GM18505 (cell line): ENCODE measurements at regions not wholly inside any gene's neighbourhood (a gene's known extent, or its start where the extent isn't known, plus 50 kb on each side); places are given as distances from the start of the nearest gene placed in this dataset.

Source experiments
- ATAC-seq: cut with Tn5 transposase; IDR thresholded peaks from one replicate; pipeline ENCODE4 v1.9.1; 2021; ENCODE audit not compliant: unreplicated experiment
- POLR2A ChIP-seq: IDR thresholded peaks from 4 replicates; pipeline ENCODE4 v1.6.1; 2011; ENCODE audit warnings: borderline replicate concordance; ENCODE audit not compliant: insufficient read depth, insufficient read length; ENCODE audit errors: extremely low read depth

GRCh38 chr4:174116021-174116420 is 167.4 kb downstream of the FBXO8 start:
- ATAC-seq = no peak
- TF ChIP-seq POLR2A = no peak

- TF ChIP-seq POLR2A = no peak
- ATAC-seq = no peak
Measured at GRCh38 chr4:174111422-174111821, 172.0 kb downstream of the FBXO8 start.

- no peak for ATAC-seq
- TF ChIP-seq POLR2A = no peak
Measured at GRCh38 chr4:174110180-174110579, 173.3 kb downstream of the FBXO8 start.

- no peak for TF ChIP-seq POLR2A
- no peak for ATAC-seq
Measured at GRCh38 chr4:174107746-174108354, 175.6 kb downstream of the FBXO8 start.

GRCh38 chr4:174105202-174105601 is 178.3 kb downstream of the FBXO8 start:
- TF ChIP-seq POLR2A = no peak
- no peak for ATAC-seq

- no peak for TF ChIP-seq POLR2A
- ATAC-seq = no peak
Measured at GRCh38 chr4:174100910-174101309, 182.6 kb downstream of the FBXO8 start.

- no peak for ATAC-seq
- no peak for TF ChIP-seq POLR2A
Measured at GRCh38 chr4:174099712-174100111, 183.8 kb downstream of the FBXO8 start.

GRCh38 chr4:174096999-174097398 is 186.5 kb downstream of the FBXO8 start:
- ATAC-seq = no peak
- TF ChIP-seq POLR2A = no peak

GRCh38 chr4:174096456-174096855 is 187.0 kb downstream of the FBXO8 start:
- no peak for ATAC-seq
- no peak for TF ChIP-seq POLR2A

GRCh38 chr4:174091130-174091529 is 192.3 kb downstream of the FBXO8 start:
- ATAC-seq = no peak
- TF ChIP-seq POLR2A = no peak

- no peak for ATAC-seq
- no peak for TF ChIP-seq POLR2A
Measured at GRCh38 chr4:174089711-174090110, 193.8 kb downstream of the FBXO8 start.

- no peak for TF ChIP-seq POLR2A
- ATAC-seq = no peak
Measured at GRCh38 chr4:174088795-174089194, 194.7 kb downstream of the FBXO8 start.

GRCh38 chr4:174086829-174087799 is 196.4 kb downstream of the FBXO8 start:
- no peak for TF ChIP-seq POLR2A
- ATAC-seq = no peak

GRCh38 chr4:174084981-174085380 is 198.5 kb downstream of the FBXO8 start:
- ATAC-seq = no peak
- no peak for TF ChIP-seq POLR2A
